ENCODE measurements at regions not wholly inside any gene's neighbourhood (a gene's known extent, or its start where the extent isn't known, plus 50 kb on each side); places are given as distances from the start of the nearest gene placed in this dataset.

DNA sequence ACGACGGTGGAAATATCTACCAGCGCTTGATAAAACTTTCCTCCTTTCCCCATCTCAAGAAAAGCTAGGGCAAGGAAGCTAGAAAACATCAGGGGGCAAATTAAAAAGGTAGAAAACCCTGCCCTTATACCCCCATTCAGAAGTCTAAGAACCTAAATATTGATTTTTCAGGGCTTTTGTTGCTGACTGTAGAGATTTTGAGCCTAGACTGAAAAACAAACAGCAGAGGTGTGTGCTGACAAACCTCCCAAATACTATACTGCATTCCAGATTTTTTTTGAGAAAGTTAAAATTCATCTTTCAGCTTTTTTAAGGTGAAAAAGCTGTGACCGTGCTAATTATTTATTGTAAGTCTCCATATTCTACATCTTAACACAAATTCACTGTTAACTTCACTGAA lies 478.3 kb upstream of the SOX5 start:
- no peaks in the 10 kb centered on the region for H3K27me3 ChIP-seq (ENCODE audit: control insufficient read depth, insufficient read depth, low read length)
- TF ChIP-seq CTCF (IDR thresholded peaks at IDR 0.05; ENCODE audit: insufficient read depth, low read length, severe bottlenecking), result no peak
- DNase-seq (ENCODE audit: low read depth), result no peak
- no peaks in the 10 kb centered on the region for H3K36me3 ChIP-seq (ENCODE audit: control insufficient read depth, insufficient read depth, low read length)
- no peak overlapping the region for H3K4me3 ChIP-seq (ENCODE audit: low read depth, low read length)
- no peak for FAIRE-seq

GRCh38 chr12:24425601-24425970 lies 476.1 kb upstream of the SOX5 start:
- FAIRE-seq, result no peak
- DNase-seq (ENCODE audit: low read depth), result no peak
- TF ChIP-seq CTCF (IDR thresholded peaks at IDR 0.05; ENCODE audit: insufficient read depth, low read length, severe bottlenecking), result no peak
- H3K4me3 ChIP-seq (ENCODE audit: low read depth, low read length), result no peak overlapping the region
- H3K36me3 ChIP-seq (ENCODE audit: control insufficient read depth, insufficient read depth, low read length), result no peaks in the 10 kb centered on the region
- H3K27me3 ChIP-seq (ENCODE audit: control insufficient read depth, insufficient read depth, low read length), result no peaks in the 10 kb centered on the region

GRCh38 chr12:24424889-24425600 lies 475.6 kb upstream of the SOX5 start:
- TF ChIP-seq CTCF (IDR thresholded peaks at IDR 0.05; ENCODE audit: insufficient read depth, low read length, severe bottlenecking), result no peak
- no peaks in the 10 kb centered on the region for H3K27me3 ChIP-seq (ENCODE audit: control insufficient read depth, insufficient read depth, low read length)
- no peak for DNase-seq (ENCODE audit: low read depth)
- no peak overlapping the region for H3K4me3 ChIP-seq (ENCODE audit: low read depth, low read length)
- H3K36me3 ChIP-seq (ENCODE audit: control insufficient read depth, insufficient read depth, low read length), result no peaks in the 10 kb centered on the region
- no peak for FAIRE-seq

DNA sequence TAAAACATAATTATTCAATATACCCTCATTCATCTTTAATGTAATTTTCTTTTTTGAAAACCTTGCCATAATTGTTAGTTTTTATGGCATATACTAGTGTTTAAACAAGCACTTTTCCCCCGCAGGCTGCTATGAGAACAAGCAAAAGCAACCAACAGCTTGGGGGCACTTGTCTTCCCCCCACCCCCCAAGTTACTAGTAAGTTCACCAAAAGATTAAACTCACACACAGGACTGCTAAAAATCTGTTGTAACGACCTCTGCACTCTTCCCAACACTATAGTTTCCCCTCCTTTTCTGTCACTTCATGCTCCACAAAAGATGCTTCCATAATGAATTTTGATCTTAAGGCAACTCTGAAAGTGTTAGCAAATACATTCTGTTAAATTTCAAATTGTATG lies 474.9 kb upstream of the SOX5 start:
- no peak for DNase-seq (ENCODE audit: low read depth)
- Histone ChIP-seq H3K36me3 (ENCODE audit: control insufficient read depth, insufficient read depth, low read length) (no peaks in the 10 kb centered on the region), H3K27me3 (ENCODE audit: control insufficient read depth, insufficient read depth, low read length) (no peaks in the 10 kb centered on the region), H3K4me3 (ENCODE audit: low read depth, low read length) (no peak overlapping the region)
- no peak for FAIRE-seq
- TF ChIP-seq CTCF (IDR thresholded peaks at IDR 0.05; ENCODE audit: insufficient read depth, low read length, severe bottlenecking), result no peak

- no peak overlapping the region for H3K4me3 ChIP-seq (ENCODE audit: low read depth, low read length)
- no peak for DNase-seq (ENCODE audit: low read depth)
- no peaks in the 10 kb centered on the region for H3K36me3 ChIP-seq (ENCODE audit: control insufficient read depth, insufficient read depth, low read length)
- no peaks in the 10 kb centered on the region for H3K27me3 ChIP-seq (ENCODE audit: control insufficient read depth, insufficient read depth, low read length)
- FAIRE-seq, result no peak
- no peak for TF ChIP-seq CTCF (IDR thresholded peaks at IDR 0.05; ENCODE audit: insufficient read depth, low read length, severe bottlenecking)
Observed at GRCh38 chr12:24423611-24424010, 474.1 kb upstream of the SOX5 start.

DNA sequence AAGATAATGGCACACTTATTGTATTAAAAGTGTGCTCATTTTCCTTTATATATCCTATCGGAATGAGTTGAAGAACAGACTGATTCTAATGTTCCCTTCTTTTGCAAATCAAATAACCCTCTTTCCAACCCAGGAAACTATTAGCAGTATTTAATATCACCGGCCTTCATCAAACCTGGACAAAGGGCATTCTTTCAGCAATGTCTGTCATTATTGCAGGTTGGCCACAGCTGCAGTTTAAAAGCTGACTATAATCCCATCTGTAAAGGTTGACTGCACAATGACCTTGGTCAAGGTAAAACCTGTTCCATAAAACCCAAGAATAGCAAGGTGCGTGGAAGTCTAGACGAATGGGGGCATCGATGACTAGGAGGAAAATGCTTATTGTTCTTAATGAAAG lies 472.3 kb upstream of the SOX5 start:
- no peak overlapping the region for H3K4me3 ChIP-seq (ENCODE audit: low read depth, low read length)
- no peak for DNase-seq (ENCODE audit: low read depth)
- no peaks in the 10 kb centered on the region for H3K27me3 ChIP-seq (ENCODE audit: control insufficient read depth, insufficient read depth, low read length)
- no peak for FAIRE-seq
- TF ChIP-seq CTCF (IDR thresholded peaks at IDR 0.05; ENCODE audit: insufficient read depth, low read length, severe bottlenecking), result no peak
- H3K36me3 ChIP-seq (ENCODE audit: control insufficient read depth, insufficient read depth, low read length), result no peaks in the 10 kb centered on the region

Data from bronchial epithelial cell (primary cell).